ENCODE measurements at regions not wholly inside any gene's neighbourhood (a gene's known extent, or its start where the extent isn't known, plus 50 kb on each side); places are given as distances from the start of the nearest gene placed in this dataset.

DNA sequence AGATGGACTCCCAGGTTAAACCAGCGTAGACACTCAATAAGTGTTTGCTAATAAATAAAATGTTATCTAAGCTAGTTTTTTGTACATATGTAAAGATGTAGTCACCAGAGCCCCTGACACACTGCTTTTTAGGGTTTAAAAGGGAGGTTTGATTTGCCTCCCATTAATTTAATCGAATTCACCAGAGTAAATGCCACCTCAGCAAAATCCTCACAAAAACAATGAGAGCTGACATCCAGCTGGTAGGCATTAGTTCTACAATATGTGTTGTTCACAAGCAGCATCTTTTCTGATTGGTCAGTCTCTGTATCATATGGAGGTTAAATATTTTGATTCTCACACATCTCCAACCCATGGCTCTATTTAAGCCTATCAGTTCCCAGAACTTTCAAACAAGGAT, 382.6 kb downstream of the CENPC start:
- H3K27ac ChIP-seq (ENCODE audit: low read depth, low read length) = no peak overlapping the region
- ChIA-PET CTCF (no interaction called here), POLR2A (no interaction called here)
- peaks cover 3% of the 10 kb centered on the region; the same call in 1 of the 2 replicates for H3K9me3 ChIP-seq (ENCODE audit: control insufficient read depth, insufficient read depth, low read length)
- H3K4me3 ChIP-seq (ENCODE audit: low read depth, low read length) = no peak overlapping the region
- TF ChIP-seq, protein P1, sequence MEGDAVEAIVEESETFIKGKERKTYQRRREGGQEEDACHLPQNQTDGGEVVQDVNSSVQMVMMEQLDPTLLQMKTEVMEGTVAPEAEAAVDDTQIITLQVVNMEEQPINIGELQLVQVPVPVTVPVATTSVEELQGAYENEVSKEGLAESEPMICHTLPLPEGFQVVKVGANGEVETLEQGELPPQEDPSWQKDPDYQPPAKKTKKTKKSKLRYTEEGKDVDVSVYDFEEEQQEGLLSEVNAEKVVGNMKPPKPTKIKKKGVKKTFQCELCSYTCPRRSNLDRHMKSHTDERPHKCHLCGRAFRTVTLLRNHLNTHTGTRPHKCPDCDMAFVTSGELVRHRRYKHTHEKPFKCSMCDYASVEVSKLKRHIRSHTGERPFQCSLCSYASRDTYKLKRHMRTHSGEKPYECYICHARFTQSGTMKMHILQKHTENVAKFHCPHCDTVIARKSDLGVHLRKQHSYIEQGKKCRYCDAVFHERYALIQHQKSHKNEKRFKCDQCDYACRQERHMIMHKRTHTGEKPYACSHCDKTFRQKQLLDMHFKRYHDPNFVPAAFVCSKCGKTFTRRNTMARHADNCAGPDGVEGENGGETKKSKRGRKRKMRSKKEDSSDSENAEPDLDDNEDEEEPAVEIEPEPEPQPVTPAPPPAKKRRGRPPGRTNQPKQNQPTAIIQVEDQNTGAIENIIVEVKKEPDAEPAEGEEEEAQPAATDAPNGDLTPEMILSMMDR (IDR thresholded peaks at IDR 0.05; ENCODE audit: low read depth, low read length) = no peak
- DNase-seq (ENCODE audit: low read depth, low spot score) = no peak
- H3K27me3 ChIP-seq (ENCODE audit: control insufficient read depth, insufficient read depth, low read length) = no peaks in the 10 kb centered on the region

DNA sequence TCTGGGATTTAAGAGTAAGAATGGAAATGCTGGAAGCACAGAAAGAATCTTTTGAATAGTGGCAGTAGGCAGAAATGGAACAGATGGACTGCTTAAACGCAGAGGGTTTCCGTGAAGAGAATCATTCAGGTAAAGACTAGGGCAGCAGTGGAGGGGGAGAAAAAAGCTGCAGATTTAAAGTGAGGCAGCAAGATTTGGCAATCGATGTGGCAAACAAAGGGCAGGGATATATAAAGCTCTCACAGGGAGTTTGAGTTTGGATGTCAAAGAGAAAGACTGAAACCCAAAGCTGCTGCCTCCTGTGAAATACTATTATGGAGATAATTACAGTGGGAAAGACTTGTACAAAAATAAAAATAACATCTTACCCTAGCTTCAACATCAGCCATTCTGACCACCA, 384.0 kb downstream of the CENPC start:
- ChIA-PET POLR2A (no interaction called here), CTCF (no interaction called here)
- TF ChIP-seq, protein P1 (IDR thresholded peaks at IDR 0.05; ENCODE audit: low read depth, low read length) = no peak
- H3K27ac ChIP-seq (ENCODE audit: low read depth, low read length) = no peak overlapping the region
- no peak for DNase-seq (ENCODE audit: low read depth, low spot score)
- H3K9me3 ChIP-seq (ENCODE audit: control insufficient read depth, insufficient read depth, low read length) = peaks cover 3% of the 10 kb centered on the region; the same call in 1 of the 2 replicates
- no peaks in the 10 kb centered on the region for H3K27me3 ChIP-seq (ENCODE audit: control insufficient read depth, insufficient read depth, low read length)
- H3K4me3 ChIP-seq (ENCODE audit: low read depth, low read length) = no peak overlapping the region

DNA sequence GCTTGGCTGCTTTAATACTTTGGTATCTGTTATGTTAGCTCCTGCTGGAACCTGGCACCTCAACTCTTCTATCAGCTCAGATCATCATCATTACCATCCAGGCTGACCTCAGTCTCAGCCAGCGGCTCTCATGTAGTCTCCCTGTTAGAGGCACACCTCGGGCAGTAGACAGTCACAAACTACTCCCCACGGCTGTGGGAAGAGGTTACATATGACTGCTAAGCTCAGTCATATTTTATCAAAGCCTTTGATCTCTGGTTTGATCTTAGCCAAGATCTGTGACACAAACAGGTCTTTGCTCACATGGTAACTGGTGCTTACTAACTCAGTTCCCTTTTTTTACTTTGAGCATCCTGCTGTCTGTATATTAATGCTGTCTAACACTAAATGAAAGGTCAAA, 384.9 kb downstream of the CENPC start:
- Histone ChIP-seq H3K4me3 (ENCODE audit: low read depth, low read length) (no peak overlapping the region), H3K27me3 (ENCODE audit: control insufficient read depth, insufficient read depth, low read length) (no peaks in the 10 kb centered on the region), H3K9me3 (ENCODE audit: control insufficient read depth, insufficient read depth, low read length) (peaks cover 3% of the 10 kb centered on the region; the same call in 1 of the 2 replicates), H3K27ac (ENCODE audit: low read depth, low read length) (no peak overlapping the region)
- TF ChIP-seq, protein P1 (IDR thresholded peaks at IDR 0.05; ENCODE audit: low read depth, low read length) = no peak
- ChIA-PET POLR2A (no interaction called here), CTCF (no interaction called here)
- no peak for DNase-seq (ENCODE audit: low read depth, low spot score)

DNA sequence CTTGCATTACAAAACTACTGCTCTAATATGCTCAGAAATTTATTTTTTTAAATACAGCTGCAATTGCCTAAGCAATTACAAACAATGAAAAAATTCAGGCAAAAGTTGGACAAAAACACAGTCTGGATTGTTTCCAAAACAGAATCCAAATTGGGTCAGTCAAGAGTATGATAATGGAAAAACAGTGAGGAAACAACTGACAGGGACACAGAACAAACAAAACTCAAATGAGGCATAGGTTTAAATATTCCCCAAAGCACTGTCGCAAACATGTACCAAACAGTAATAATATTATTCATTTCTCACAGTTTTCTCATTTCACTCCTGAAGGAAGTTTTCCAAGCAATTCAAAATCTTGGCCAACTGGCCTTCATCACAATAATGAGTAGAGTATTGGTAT, 386.6 kb downstream of the CENPC start:
- H3K27ac ChIP-seq (ENCODE audit: low read depth, low read length) = no peak overlapping the region
- ChIA-PET CTCF (no interaction called here), POLR2A (no interaction called here)

DNA sequence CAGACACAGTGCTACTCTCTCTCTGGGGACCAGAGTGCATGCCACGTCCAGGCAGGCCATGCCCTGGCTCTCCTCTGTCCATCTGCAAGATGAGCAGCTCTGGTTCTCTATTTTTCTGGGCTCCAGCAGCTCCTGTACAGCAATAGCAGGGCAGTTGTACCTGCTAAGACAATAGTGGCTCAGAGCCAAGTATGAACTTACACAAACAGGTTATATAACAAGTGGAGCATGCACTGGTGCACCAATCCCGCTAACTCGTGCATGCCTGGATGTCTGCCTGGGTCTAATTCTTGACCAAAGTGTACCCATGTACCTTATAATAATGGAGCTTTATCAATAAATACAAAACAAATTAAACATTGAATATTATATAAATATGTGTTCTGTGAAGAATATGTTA, 392.3 kb downstream of the CENPC start:
- POLR2A ChIA-PET = no interaction called here
- H3K4me3 ChIP-seq (ENCODE audit: low read depth, low read length) = no peak overlapping the region
- TF ChIP-seq, protein P1 (IDR thresholded peaks at IDR 0.05; ENCODE audit: low read depth, low read length) = no peak
- no peak for DNase-seq (ENCODE audit: low read depth, low spot score)
- peaks cover 18% of the 10 kb centered on the region for H3K9me3 ChIP-seq (ENCODE audit: control insufficient read depth, insufficient read depth, low read length)
- H3K27ac ChIP-seq (ENCODE audit: low read depth, low read length) = no peak overlapping the region
- no peaks in the 10 kb centered on the region for H3K27me3 ChIP-seq (ENCODE audit: control insufficient read depth, insufficient read depth, low read length)
- CTCF ChIA-PET = no interaction called here

More for the DNA sequence above, 386.6 kb downstream of the CENPC start:
- TF ChIP-seq, protein P1 (IDR thresholded peaks at IDR 0.05; ENCODE audit: low read depth, low read length) = no peak
- no peak for DNase-seq (ENCODE audit: low read depth, low spot score)
- peaks cover 3% of the 10 kb centered on the region; the same call in 1 of the 2 replicates for H3K9me3 ChIP-seq (ENCODE audit: control insufficient read depth, insufficient read depth, low read length)
- no peaks in the 10 kb centered on the region for H3K27me3 ChIP-seq (ENCODE audit: control insufficient read depth, insufficient read depth, low read length)
- no peak overlapping the region for H3K4me3 ChIP-seq (ENCODE audit: low read depth, low read length)

All from AG04450 (cell line).